ENCODE measurements at regions not wholly inside any gene's neighbourhood (a gene's known extent, or its start where the extent isn't known, plus 50 kb on each side); places are given as distances from the start of the nearest gene placed in this dataset.

DNA sequence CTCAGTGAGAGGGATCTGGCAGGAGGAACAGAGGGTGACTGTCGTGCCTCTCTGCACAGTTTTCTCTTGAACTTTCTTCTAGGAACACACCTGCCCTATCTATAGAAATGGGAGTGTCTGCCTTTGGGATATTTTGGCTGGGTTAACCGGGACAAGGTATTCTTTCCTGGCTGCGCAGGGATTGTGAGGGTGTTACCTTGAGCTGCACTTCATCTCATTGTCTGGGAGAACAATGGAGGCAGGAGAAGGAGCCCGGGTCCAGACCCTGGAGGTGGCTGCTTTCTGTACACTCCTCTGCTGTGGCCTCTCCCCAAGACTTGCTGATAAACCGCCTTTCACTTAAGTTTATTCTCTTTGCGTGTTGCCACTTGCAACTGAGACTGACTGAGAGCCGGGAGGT is 192.8 kb downstream of the TBXT start:
- no peaks in the 10 kb centered on the region for H3K9me3 ChIP-seq (ENCODE audit: control insufficient read depth in 2 of 3, insufficient read depth in 1 of 3, low read length in 3 of 3)
- FAIRE-seq (no peak), DNase-seq (no peak)
- no peak overlapping the region for H3K27ac ChIP-seq (ENCODE audit: low read depth in 2 of 2, low read length in 2 of 2)
- no peak overlapping the region for H3K9ac ChIP-seq (ENCODE audit: low read length in 3 of 3)
- H3K36me3 ChIP-seq (ENCODE audit: control insufficient read depth in 2 of 3, insufficient read depth in 3 of 3, low read length in 3 of 3), result no peaks in the 10 kb centered on the region
- no peaks in the 10 kb centered on the region for H3K27me3 ChIP-seq (ENCODE audit: control insufficient read depth, insufficient read depth, low read length)
- intact Hi-C loops (cut with DNase I), result no loop called here
- TF ChIP-seq, protein P1, sequence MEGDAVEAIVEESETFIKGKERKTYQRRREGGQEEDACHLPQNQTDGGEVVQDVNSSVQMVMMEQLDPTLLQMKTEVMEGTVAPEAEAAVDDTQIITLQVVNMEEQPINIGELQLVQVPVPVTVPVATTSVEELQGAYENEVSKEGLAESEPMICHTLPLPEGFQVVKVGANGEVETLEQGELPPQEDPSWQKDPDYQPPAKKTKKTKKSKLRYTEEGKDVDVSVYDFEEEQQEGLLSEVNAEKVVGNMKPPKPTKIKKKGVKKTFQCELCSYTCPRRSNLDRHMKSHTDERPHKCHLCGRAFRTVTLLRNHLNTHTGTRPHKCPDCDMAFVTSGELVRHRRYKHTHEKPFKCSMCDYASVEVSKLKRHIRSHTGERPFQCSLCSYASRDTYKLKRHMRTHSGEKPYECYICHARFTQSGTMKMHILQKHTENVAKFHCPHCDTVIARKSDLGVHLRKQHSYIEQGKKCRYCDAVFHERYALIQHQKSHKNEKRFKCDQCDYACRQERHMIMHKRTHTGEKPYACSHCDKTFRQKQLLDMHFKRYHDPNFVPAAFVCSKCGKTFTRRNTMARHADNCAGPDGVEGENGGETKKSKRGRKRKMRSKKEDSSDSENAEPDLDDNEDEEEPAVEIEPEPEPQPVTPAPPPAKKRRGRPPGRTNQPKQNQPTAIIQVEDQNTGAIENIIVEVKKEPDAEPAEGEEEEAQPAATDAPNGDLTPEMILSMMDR (IDR thresholded peaks at IDR 0.05; ENCODE audit: borderline replicate concordance, extremely low read depth, insufficient read depth), result no peak
- H3K4me3 ChIP-seq (ENCODE audit: low read length in 3 of 3), result no peak overlapping the region
- no peaks in the 10 kb centered on the region for H3K4me1 ChIP-seq (ENCODE audit: control insufficient read depth in 2 of 3, insufficient read depth in 2 of 3, low read depth in 1 of 3, low read length in 3 of 3)

DNA sequence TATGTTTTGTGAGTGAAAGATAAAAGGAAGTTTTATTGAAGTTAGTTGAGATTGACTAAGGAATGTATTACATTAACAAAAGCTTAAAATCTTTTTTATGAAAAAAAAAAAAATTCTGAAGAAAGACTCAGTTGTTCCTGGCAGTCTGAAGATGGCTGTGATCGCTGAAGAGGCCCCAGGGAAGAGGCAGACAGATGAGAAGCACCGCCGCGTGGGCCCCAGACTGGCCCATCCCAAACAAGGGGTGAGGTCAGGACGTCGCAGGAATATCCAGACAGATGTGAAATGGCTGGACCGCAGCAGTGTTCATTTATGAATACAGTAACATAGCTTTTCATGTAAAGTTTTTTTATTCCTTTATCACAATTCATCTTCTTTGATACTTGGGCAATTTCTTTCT is 194.2 kb downstream of the TBXT start:
- Histone ChIP-seq H3K9me3 (ENCODE audit: control insufficient read depth in 2 of 3, insufficient read depth in 1 of 3, low read length in 3 of 3) (no peaks in the 10 kb centered on the region), H3K4me3 (ENCODE audit: low read length in 3 of 3) (no peak overlapping the region), H3K9ac (ENCODE audit: low read length in 3 of 3) (no peak overlapping the region), H3K27me3 (ENCODE audit: control insufficient read depth, insufficient read depth, low read length) (no peaks in the 10 kb centered on the region), H3K27ac (ENCODE audit: low read depth in 2 of 2, low read length in 2 of 2) (no peak overlapping the region), H3K36me3 (ENCODE audit: control insufficient read depth in 2 of 3, insufficient read depth in 3 of 3, low read length in 3 of 3) (no peaks in the 10 kb centered on the region), H3K4me1 (ENCODE audit: control insufficient read depth in 2 of 3, insufficient read depth in 2 of 3, low read depth in 1 of 3, low read length in 3 of 3) (no peaks in the 10 kb centered on the region)
- intact Hi-C loops (cut with DNase I), result no loop called here
- FAIRE-seq, result no peak
- no peak for DNase-seq
- TF ChIP-seq, protein P1 (IDR thresholded peaks at IDR 0.05; ENCODE audit: borderline replicate concordance, extremely low read depth, insufficient read depth), result no peak

DNA sequence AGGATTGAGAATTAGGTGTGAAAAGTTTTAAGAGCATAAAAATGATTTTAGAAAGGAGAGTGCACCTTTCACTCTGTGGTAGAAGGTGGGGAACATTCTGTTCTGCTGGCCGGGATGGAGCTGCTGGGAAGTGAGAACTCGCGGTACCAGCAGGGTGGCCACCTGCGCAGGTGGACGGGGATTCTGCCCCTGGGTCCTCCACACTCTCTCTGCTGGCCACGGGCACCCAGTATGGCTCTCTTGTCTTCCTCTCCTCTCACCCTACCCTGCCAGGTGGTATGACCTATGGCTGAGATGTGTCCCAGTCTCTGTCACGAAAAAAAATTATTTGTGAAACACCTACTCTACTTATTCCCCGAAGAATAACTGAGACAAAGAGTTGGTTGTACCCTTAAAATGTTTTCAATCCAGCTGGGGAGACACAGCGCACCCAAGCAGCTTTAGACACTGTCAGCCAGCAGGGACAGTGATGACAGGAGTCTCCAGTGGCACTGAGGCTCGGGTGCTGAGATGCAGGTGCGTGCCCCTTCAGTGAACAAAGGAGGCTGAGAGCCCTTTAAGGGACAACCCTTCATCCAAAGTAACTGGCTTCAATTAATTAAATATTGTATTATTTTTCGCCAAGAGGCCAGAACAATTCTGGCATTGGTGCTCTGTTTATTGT is 195.4 kb downstream of the TBXT start:
- TF ChIP-seq, protein P1 (IDR thresholded peaks at IDR 0.05; ENCODE audit: borderline replicate concordance, extremely low read depth, insufficient read depth), result no peak
- DNase-seq, result no peak
- H3K4me3 ChIP-seq (ENCODE audit: low read length in 3 of 3), result no peak overlapping the region
- no peaks in the 10 kb centered on the region for H3K9me3 ChIP-seq (ENCODE audit: control insufficient read depth in 2 of 3, insufficient read depth in 1 of 3, low read length in 3 of 3)
- intact Hi-C loops (cut with DNase I), result no loop called here
- H3K27ac ChIP-seq (ENCODE audit: low read depth in 2 of 2, low read length in 2 of 2), result no peak overlapping the region
- FAIRE-seq, result no peak
- no peaks in the 10 kb centered on the region for H3K36me3 ChIP-seq (ENCODE audit: control insufficient read depth in 2 of 3, insufficient read depth in 3 of 3, low read length in 3 of 3)
- H3K27me3 ChIP-seq (ENCODE audit: control insufficient read depth, insufficient read depth, low read length), result no peaks in the 10 kb centered on the region
- H3K4me1 ChIP-seq (ENCODE audit: control insufficient read depth in 2 of 3, insufficient read depth in 2 of 3, low read depth in 1 of 3, low read length in 3 of 3), result no peaks in the 10 kb centered on the region
- no peak overlapping the region for H3K9ac ChIP-seq (ENCODE audit: low read length in 3 of 3)

DNA sequence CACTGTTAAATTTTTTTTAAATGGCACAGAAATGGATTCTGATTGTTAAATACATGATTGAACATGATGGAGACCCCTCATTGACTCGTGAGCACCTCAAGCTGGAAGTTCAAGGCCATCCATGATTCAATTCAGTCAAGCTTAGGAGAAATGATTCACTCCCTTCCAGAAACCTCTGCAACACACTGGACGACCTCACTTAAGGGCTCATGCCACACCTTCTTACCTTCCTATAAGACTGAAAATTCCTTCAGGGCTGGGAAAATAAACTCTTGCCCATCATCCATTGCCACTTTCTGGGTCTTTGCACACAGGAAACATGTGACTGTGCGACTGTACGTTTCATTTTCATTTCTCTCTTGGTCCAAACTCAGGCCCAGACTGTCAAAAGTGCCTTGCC is 196.4 kb downstream of the TBXT start:
- H3K9me3 ChIP-seq (ENCODE audit: control insufficient read depth in 2 of 3, insufficient read depth in 1 of 3, low read length in 3 of 3), result no peaks in the 10 kb centered on the region
- H3K27ac ChIP-seq (ENCODE audit: low read depth in 2 of 2, low read length in 2 of 2), result no peak overlapping the region
- no peak overlapping the region for H3K4me3 ChIP-seq (ENCODE audit: low read length in 3 of 3)
- no peak for FAIRE-seq
- no peak overlapping the region for H3K9ac ChIP-seq (ENCODE audit: low read length in 3 of 3)
- no peak for DNase-seq
- TF ChIP-seq, protein P1 (IDR thresholded peaks at IDR 0.05; ENCODE audit: borderline replicate concordance, extremely low read depth, insufficient read depth), result no peak
- no peaks in the 10 kb centered on the region for H3K27me3 ChIP-seq (ENCODE audit: control insufficient read depth, insufficient read depth, low read length)
- intact Hi-C loops (cut with DNase I), result no loop called here
- no peaks in the 10 kb centered on the region for H3K4me1 ChIP-seq (ENCODE audit: control insufficient read depth in 2 of 3, insufficient read depth in 2 of 3, low read depth in 1 of 3, low read length in 3 of 3)
- no peaks in the 10 kb centered on the region for H3K36me3 ChIP-seq (ENCODE audit: control insufficient read depth in 2 of 3, insufficient read depth in 3 of 3, low read length in 3 of 3)

Measured in kidney (tissue), 13 donors.